WTC11 (cell line): ENCODE measurements at regions not wholly inside any gene's neighbourhood (a gene's known extent, or its start where the extent isn't known, plus 50 kb on each side); places are given as distances from the start of the nearest gene placed in this dataset.

Source experiments
- ATAC-seq: fragments of 200-7000 bp; cut with Tn5 transposase; 2 replicates; pipeline ENCODE4 v1.10.0; 2021; ENCODE audit warnings: mild to moderate bottlenecking, moderate library complexity
- CTCF ChIA-PET: fragments of 300-600 bp; sonication (Branson Sonifier 250); formaldehyde crosslinking; loops from one replicate; lab custom pipeline; 2021; ENCODE audit warnings: antibody characterized with exemption; lab: Charles Lee
- POLR2A ChIA-PET: fragments of 350-600 bp; sonication (Branson Sonifier 250); formaldehyde crosslinking; loops from one replicate; lab custom pipeline; 2021; ENCODE audit warnings: antibody characterized with exemption; lab: Charles Lee
- DNase-seq: peaks from one replicate; pipeline ENCODE4 v3.0.0; 2021; ENCODE audit warnings: low spot score
- H3K27ac Mint-ChIP-seq: 2 replicates; pipeline ENCODE4 v1.8.0; 2021; ENCODE audit warnings: mixed read lengths
- H3K27me3 Mint-ChIP-seq: 2 replicates; pipeline ENCODE4 v1.8.0; 2021; ENCODE audit warnings: low read depth, mild to moderate bottlenecking, moderate library complexity, mixed read lengths
- H3K36me3 Mint-ChIP-seq: 2 replicates; pipeline ENCODE4 v1.8.0; 2021; ENCODE audit warnings: mixed read lengths
- H3K4me1 Mint-ChIP-seq: 2 replicates; pipeline ENCODE4 v1.8.0; 2022; ENCODE audit warnings: mixed read lengths
- H3K4me3 Mint-ChIP-seq: 2 replicates; pipeline ENCODE4 v1.8.0; 2021; ENCODE audit warnings: mild to moderate bottlenecking, moderate library complexity, mixed read lengths
- H3K9me3 Mint-ChIP-seq: 2 replicates; pipeline ENCODE4 v1.8.0; 2021; ENCODE audit warnings: mixed read lengths
- AFF4 ChIP-seq: sonication (generic); formaldehyde crosslinking; IDR thresholded peaks from 2 replicates; pipeline ENCODE4 v1.8.1; 2023; ENCODE audit warnings: mild to moderate bottlenecking, missing genetic modification reagents, borderline replicate concordance
- AR ChIP-seq: fragments of 250-450 bp; sonication (Bioruptor Pico); IDR thresholded peaks from 2 replicates; pipeline ENCODE4 v1.9.0; 2021; ENCODE audit warnings: mild to moderate bottlenecking
- ATF1 ChIP-seq: sonication (generic); formaldehyde crosslinking; IDR thresholded peaks from 2 replicates; pipeline ENCODE4 v1.8.1; 2023; ENCODE audit warnings: mild to moderate bottlenecking, moderate library complexity, missing genetic modification reagents
- ATF3 ChIP-seq: sonication (generic); formaldehyde crosslinking; conservative IDR thresholded peaks from 2 replicates; pipeline ENCODE4 v1.8.1; 2022; ENCODE audit warnings: mild to moderate bottlenecking, missing genetic modification reagents
- CDX4 ChIP-seq: fragments of 250-450 bp; sonication (Bioruptor Pico); IDR thresholded peaks from 2 replicates; pipeline ENCODE4 v1.9.0; 2021; ENCODE audit warnings: moderate library complexity, mild to moderate bottlenecking, inconsistent platforms, borderline replicate concordance
- FOXJ3 ChIP-seq: sonication (generic); formaldehyde crosslinking; IDR thresholded peaks from 2 replicates; pipeline ENCODE4 v1.9.0; 2021; ENCODE audit warnings: missing genetic modification reagents, mild to moderate bottlenecking, borderline replicate concordance
- FOXK1 ChIP-seq: sonication (generic); formaldehyde crosslinking; IDR thresholded peaks from 2 replicates; pipeline ENCODE4 v1.8.0; 2022; ENCODE audit warnings: mild to moderate bottlenecking, moderate library complexity, missing genetic modification reagents
- GRHL2 ChIP-seq: fragments of 250-450 bp; sonication (Bioruptor Pico); IDR thresholded peaks from 2 replicates; pipeline ENCODE4 v1.8.0; 2022; ENCODE audit warnings: mild to moderate bottlenecking, moderate library complexity; ENCODE audit not compliant: insufficient replicate concordance, severe bottlenecking
- KAT7 ChIP-seq: sonication (generic); formaldehyde crosslinking; IDR thresholded peaks from 2 replicates; pipeline ENCODE4 v1.8.1; 2023; ENCODE audit warnings: missing genetic modification reagents, mild to moderate bottlenecking, borderline replicate concordance
- NFATC4 ChIP-seq: fragments of 250-450 bp; sonication (Bioruptor Pico); IDR thresholded peaks from 2 replicates; pipeline ENCODE4 v1.9.0; 2021; ENCODE audit warnings: mild to moderate bottlenecking
- NR1H2 ChIP-seq: sonication (generic); formaldehyde crosslinking; IDR thresholded peaks from 2 replicates; pipeline ENCODE4 v1.9.0; 2021; ENCODE audit warnings: mild to moderate bottlenecking, moderate library complexity, missing genetic modification reagents
- NR2C2 ChIP-seq: sonication (generic); formaldehyde crosslinking; IDR thresholded peaks from 2 replicates; pipeline ENCODE4 v1.8.0; 2022; ENCODE audit warnings: mild to moderate bottlenecking, missing genetic modification reagents
- NR3C1 ChIP-seq: sonication (generic); formaldehyde crosslinking; conservative IDR thresholded peaks from 2 replicates; pipeline ENCODE4 v1.8.1; 2023; ENCODE audit warnings: low read depth, mild to moderate bottlenecking, missing genetic modification reagents
- PREB ChIP-seq: sonication (generic); formaldehyde crosslinking; IDR thresholded peaks from 2 replicates; pipeline ENCODE4 v1.8.1; 2022; ENCODE audit warnings: mild to moderate bottlenecking, missing genetic modification reagents, moderate library complexity, borderline replicate concordance
- RELA ChIP-seq: sonication (generic); formaldehyde crosslinking; IDR thresholded peaks from 2 replicates; pipeline ENCODE4 v1.8.1; 2022; ENCODE audit warnings: missing genetic modification reagents, mild to moderate bottlenecking, borderline replicate concordance
- ZBTB43 ChIP-seq: sonication (generic); formaldehyde crosslinking; IDR thresholded peaks from 2 replicates; pipeline ENCODE4 v1.8.1; 2023; ENCODE audit warnings: mild to moderate bottlenecking, missing genetic modification reagents
- ZMAT4 ChIP-seq: fragments of 250-450 bp; sonication (Bioruptor Pico); IDR thresholded peaks from 2 replicates; pipeline ENCODE4 v1.9.0; 2021; ENCODE audit warnings: mild to moderate bottlenecking
- ZNF121 ChIP-seq: sonication (generic); formaldehyde crosslinking; IDR thresholded peaks from 2 replicates; pipeline ENCODE4 v1.8.0; 2023; ENCODE audit warnings: missing genetic modification reagents
- ZNF263 ChIP-seq: sonication (generic); formaldehyde crosslinking; IDR thresholded peaks from 2 replicates; pipeline ENCODE4 v1.8.1; 2022; ENCODE audit warnings: low read depth, mild to moderate bottlenecking, moderate library complexity, missing genetic modification reagents
- ZNF317 ChIP-seq: sonication (generic); formaldehyde crosslinking; IDR thresholded peaks from 2 replicates; pipeline ENCODE4 v1.8.1; 2023; ENCODE audit warnings: low read depth, mild to moderate bottlenecking, moderate library complexity, missing genetic modification reagents, borderline replicate concordance
- ZNF416 ChIP-seq: fragments of 250-450 bp; sonication (Bioruptor Pico); IDR thresholded peaks from 2 replicates; pipeline ENCODE4 v1.9.0; 2021; ENCODE audit warnings: mild to moderate bottlenecking, inconsistent platforms
- ZSCAN18 ChIP-seq: fragments of 250-450 bp; sonication (Bioruptor Pico); IDR thresholded peaks from 2 replicates; pipeline ENCODE4 v2.1.2; 2022; ENCODE audit warnings: mild to moderate bottlenecking, moderate library complexity

- TF ChIP-seq ATF3 (CRISPR knock-in tag) = no peak
- no peak for TF ChIP-seq NR3C1 (CRISPR knock-in tag)
- TF ChIP-seq CDX4 (CRISPR knock-in tag) = no peak
Measured at GRCh38 chr12:107267604-107268003, 174.3 kb upstream of the CRY1 start (continued).

- H3K27ac Mint-ChIP-seq = no peak overlapping the region
- ChIA-PET CTCF (no interaction called here), POLR2A (no interaction called here)
- ATAC-seq (no peak), DNase-seq (no peak)
- H3K4me3 Mint-ChIP-seq = no peak overlapping the region
- H3K27me3 Mint-ChIP-seq = peaks cover 12% of the 10 kb centered on the region
- no peaks in the 10 kb centered on the region for H3K4me1 Mint-ChIP-seq
- no peaks in the 10 kb centered on the region for H3K36me3 Mint-ChIP-seq
- no peaks in the 10 kb centered on the region for H3K9me3 Mint-ChIP-seq
- TF ChIP-seq NR2C2 (no peak), GRHL2 (CRISPR knock-in tag) (no peak), ZSCAN18 (no peak), NFATC4 (CRISPR knock-in tag) (no peak), RELA (CRISPR knock-in tag) (no peak), FOXK1 (CRISPR knock-in tag) (no peak), ZNF317 (CRISPR knock-in tag) (no peak), ZNF416 (CRISPR knock-in tag) (no peak), KAT7 (CRISPR knock-in tag) (no peak), ZNF263 (no peak), PREB (no peak), ZBTB43 (CRISPR knock-in tag) (no peak), AR (CRISPR knock-in tag) (no peak), AFF4 (CRISPR knock-in tag) (no peak), ZMAT4 (no peak), NR1H2 (no peak), ATF1 (CRISPR knock-in tag) (no peak), FOXJ3 (CRISPR knock-in tag) (no peak), ZNF121 (no peak), NR3C1 (CRISPR knock-in tag) (no peak)
- TF ChIP-seq, all 79 proteins: peak for 0
Measured at GRCh38 chr12:107271523-107271922, 178.2 kb upstream of the CRY1 start.
